WERI-Rb-1 (cell line): ENCODE measurements at regions not wholly inside any gene's neighbourhood (a gene's known extent, or its start where the extent isn't known, plus 50 kb on each side); places are given as distances from the start of the nearest gene placed in this dataset.

Source experiments
- DNase-seq: peaks from one replicate; pipeline ENCODE4 v3.0.0-alpha.2; 2020
- H3K27ac ChIP-seq: fragments of 250-450 bp; sonication (Bioruptor Pico); 2 replicates; pipeline ENCODE4 v1.5.1; 2020; ENCODE audit warnings: mild to moderate bottlenecking, moderate library complexity
- H3K27me3 ChIP-seq: fragments of 250-450 bp; sonication (Bioruptor Pico); 2 replicates; pipeline ENCODE4 v1.5.1; 2021; ENCODE audit warnings: mild to moderate bottlenecking, low read depth, moderate library complexity; ENCODE audit not compliant: insufficient read depth, severe bottlenecking
- H3K36me3 ChIP-seq: fragments of 250-450 bp; sonication (Bioruptor Pico); 2 replicates; pipeline ENCODE4 v1.5.1; 2020; ENCODE audit warnings: mild to moderate bottlenecking, moderate library complexity
- H3K4me3 ChIP-seq: 2 replicates; pipeline ENCODE4 v1.5.1; 2011; ENCODE audit warnings: low read depth, mild to moderate bottlenecking, control low read depth, low read length
- H3K9me3 ChIP-seq: fragments of 250-450 bp; sonication (Bioruptor Pico); 2 replicates; pipeline ENCODE4 v1.5.1; 2021; ENCODE audit warnings: mild to moderate bottlenecking, moderate library complexity; ENCODE audit not compliant: severe bottlenecking
- CTCF ChIP-seq: IDR thresholded peaks from 2 replicates; pipeline ENCODE4 v1.5.1; 2011; ENCODE audit warnings: low read depth, mild to moderate bottlenecking, control low read depth, inconsistent platforms, low read length

DNA sequence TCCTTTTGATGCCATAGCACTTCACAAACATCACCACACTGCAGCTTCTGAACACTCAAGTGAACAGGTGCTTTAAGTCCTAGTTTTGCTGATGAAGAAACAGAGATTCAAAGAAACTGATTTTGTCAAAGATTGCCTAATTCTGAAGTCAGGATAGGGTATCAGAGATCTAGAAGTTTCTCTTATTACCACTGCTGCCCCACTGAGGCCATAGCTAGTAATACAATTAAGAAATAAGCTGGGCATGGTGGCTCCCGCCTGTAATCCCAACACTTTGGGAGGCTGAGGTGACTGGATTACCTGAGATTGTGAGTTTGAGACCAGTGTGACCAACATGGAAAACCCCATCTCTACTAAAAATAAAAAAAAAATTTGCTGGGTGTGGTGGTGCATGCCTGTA, 458.3 kb upstream of the SEL1L start:
- H3K27me3 ChIP-seq = no peaks in the 10 kb centered on the region
- no peak for DNase-seq
- no peak overlapping the region for H3K27ac ChIP-seq
- H3K9me3 ChIP-seq = no peaks in the 10 kb centered on the region
- H3K4me3 ChIP-seq = no peak overlapping the region
- H3K36me3 ChIP-seq = no peaks in the 10 kb centered on the region
- 0 out of 2 replicates have a peak, but pooled peaks have one; percentile 24 for TF ChIP-seq CTCF

DNA sequence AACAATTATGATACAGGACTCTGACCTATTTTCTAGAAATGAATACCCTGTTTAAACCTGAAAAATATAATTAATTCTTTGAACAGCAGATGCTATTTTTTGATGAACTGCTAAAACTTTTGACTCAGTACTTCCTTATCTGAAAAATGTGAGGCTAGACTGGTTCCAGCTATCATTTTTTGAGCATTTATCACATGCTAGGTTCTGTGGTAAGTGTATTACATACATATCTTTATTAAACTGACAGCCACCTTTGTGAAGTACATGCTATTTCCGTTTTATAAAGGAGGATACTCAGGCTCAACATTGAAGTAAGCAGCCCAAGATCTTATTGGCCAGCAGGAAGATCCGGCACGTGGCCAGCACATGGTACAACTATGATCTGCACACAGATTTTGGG, 459.8 kb upstream of the SEL1L start:
- Histone ChIP-seq H3K4me3 (no peak overlapping the region), H3K27ac (no peak overlapping the region), H3K27me3 (no peaks in the 10 kb centered on the region), H3K9me3 (no peaks in the 10 kb centered on the region), H3K36me3 (no peaks in the 10 kb centered on the region)
- no peak for TF ChIP-seq CTCF
- DNase-seq = no peak

- H3K27ac ChIP-seq = no peak overlapping the region
- H3K36me3 ChIP-seq = no peaks in the 10 kb centered on the region
- no peak overlapping the region for H3K4me3 ChIP-seq
- H3K9me3 ChIP-seq = peaks cover 2% of the 10 kb centered on the region
- no peaks in the 10 kb centered on the region for H3K27me3 ChIP-seq
- DNase-seq = no peak
- TF ChIP-seq CTCF = no peak
These were observed 469.8 kb upstream of the SEL1L start for GRCh38 chr14:82003426-82003825.

GRCh38 chr14:82009076-82009475, 475.4 kb upstream of the SEL1L start:
- Histone ChIP-seq H3K36me3 (no peaks in the 10 kb centered on the region), H3K4me3 (no peak overlapping the region), H3K27ac (no peak overlapping the region), H3K27me3 (no peaks in the 10 kb centered on the region), H3K9me3 (peaks cover 3% of the 10 kb centered on the region)
- DNase-seq = peak; percentile 13
- peak; percentile 43 for TF ChIP-seq CTCF

GRCh38 chr14:82009993-82010392, 476.3 kb upstream of the SEL1L start:
- no peak overlapping the region for H3K4me3 ChIP-seq
- no peaks in the 10 kb centered on the region for H3K27me3 ChIP-seq
- no peak for DNase-seq

More at GRCh38 chr14:82009993-82010392, 476.3 kb upstream of the SEL1L start:
- H3K9me3 ChIP-seq = peaks cover 2% of the 10 kb centered on the region
- H3K36me3 ChIP-seq = no peaks in the 10 kb centered on the region
- TF ChIP-seq CTCF = no peak
- no peak overlapping the region for H3K27ac ChIP-seq
